NCI-H345 treated with DMSO at 0.1 percent for 48 hours (cell line): ENCODE measurements at regions not wholly inside any gene's neighbourhood (a gene's known extent, or its start where the extent isn't known, plus 50 kb on each side); places are given as distances from the start of the nearest gene placed in this dataset.

Source experiments
- DNase-seq: peaks from one replicate; lab custom pipeline; 2025; ENCODE audit not compliant: unreplicated experiment; lab: John Stamatoyannopoulos, UW

DNA sequence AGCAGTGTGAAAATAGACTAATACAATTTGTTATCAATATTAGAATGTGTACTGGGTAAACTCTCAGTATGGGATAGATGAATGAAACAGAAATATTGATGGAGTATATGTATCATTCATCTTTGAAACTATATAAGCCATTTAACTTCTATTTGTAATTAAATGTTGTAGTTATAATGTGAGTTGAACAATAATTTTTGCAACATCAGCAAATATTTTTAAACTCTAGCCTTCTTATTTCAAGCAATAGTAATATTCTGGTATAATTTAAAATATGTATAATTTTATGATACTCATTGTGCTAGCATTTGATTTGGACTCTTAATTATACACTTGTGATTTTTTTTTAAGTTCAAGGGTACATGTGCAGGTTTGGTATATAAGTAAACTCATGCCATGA lies 59.6 kb upstream of the RGMB start:
- DNase-seq, result no peak

DNA sequence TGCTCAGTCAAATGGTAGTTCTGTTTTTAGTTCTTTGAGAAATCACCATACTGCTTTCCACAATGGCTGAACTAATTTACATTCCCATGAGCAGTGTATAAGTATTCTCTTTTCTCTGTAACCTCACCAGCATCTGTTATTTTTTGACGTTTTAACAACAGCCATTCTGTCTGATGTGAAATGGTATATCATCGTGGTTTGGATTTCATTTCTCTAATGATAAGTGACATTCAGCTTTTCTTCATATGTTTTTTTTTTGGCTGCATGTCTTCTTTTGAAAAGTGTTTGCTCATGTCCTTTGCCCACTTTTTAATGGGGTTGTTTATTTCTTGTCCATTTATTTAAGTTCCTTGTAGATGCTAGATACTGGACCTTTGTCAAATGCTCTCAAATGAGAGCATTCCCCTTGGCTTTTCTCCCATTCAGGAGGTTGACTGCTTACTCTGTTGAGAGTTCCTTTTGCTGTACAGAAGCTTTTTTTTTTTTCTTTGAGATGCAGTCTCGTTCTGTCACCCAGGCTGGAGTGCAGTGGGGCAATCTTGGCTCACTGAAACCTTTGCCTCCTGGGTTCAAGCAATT lies 58.7 kb upstream of the RGMB start:
- no peak for DNase-seq

DNA sequence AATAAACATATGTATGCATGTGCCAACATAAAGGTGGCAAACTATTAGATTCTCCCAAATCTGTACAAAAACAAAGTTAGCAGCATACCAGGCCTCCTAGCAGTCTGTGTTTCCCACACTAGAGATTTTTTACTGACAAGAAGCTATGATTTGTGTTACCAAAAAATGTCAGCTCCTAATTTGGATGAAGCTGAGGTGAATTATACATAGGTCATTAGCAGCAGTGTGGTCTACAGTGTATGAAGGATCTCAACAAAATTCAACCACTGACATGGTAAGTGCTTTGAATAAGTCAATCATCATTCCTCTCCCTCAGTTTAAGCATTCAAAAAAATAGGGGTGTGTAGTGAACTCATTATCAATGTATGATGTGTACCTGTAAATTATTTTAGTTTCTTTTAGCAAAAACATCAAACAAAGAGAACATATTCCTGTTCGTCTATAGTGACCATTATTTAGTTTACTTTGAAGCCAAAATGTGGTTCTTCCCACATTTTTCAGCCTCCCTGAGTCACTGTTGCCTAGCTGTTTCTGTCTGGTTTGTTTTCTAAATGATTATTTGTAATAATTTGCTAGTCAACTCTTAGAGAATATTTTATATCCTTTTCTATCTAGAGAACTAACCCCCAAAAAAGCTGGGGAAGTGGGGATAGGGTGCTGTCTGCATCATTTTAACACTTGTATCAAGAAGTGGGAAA lies 52.1 kb upstream of the RGMB start:
- DNase-seq, result no peak

DNA sequence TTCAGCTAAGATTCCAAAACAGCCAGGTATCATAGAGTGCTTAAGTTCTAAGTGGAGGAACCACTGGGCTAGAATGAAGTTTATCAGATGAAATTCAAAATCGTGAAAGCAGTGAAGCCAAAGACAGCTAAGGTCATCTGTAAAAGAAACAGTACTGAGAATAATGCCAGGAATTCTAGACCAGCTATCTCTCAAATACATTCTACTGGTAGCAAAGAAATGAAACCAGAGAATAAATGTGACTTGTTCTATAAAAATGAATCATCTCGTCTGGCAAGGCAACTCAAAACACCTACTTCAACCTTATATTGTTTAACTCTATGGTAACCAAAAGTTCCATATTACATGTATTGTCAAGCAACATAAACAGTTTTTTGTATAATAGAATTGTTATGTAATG lies 51.3 kb upstream of the RGMB start:
- no peak for DNase-seq

DNA sequence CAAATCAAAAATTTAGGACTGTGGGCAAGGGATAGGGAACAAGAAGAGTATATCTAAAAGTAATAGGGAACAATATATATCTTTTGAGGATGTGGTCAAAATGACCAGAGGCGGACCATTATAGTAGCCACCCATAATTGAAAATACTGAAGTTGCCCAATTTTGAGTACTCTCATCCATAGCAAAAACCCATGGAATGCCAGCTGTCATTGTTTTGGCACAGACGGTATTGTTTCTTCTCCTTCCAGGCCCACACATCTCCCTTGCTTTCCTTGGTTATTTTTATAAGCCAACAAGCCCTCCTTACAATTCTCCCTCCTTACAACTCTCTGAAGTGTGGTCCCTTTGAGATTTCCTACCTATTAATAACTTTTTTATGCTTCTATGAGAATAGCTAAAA lies 50.4 kb upstream of the RGMB start:
- no peak for DNase-seq
